GM23338 (cell line): ENCODE measurements at regions not wholly inside any gene's neighbourhood (a gene's known extent, or its start where the extent isn't known, plus 50 kb on each side); places are given as distances from the start of the nearest gene placed in this dataset.

Experiments
- ATAC-seq: fragments of 200-7000 bp; cut with Tn5 transposase; 3 replicates; pipeline ENCODE4 v1.9.1; 2020
- DNase-seq: peaks from one replicate; pipeline ENCODE4 v3.0.0-alpha.2; 2015; ENCODE audit warnings: low spot score
- H2AFZ ChIP-seq: fragments of 200-600 bp; sonication (generic); 2 replicates; pipeline ENCODE4 v1.8.0; 2016; ENCODE audit warnings: antibody characterized with exemption, mild to moderate bottlenecking, moderate library complexity
- H3F3A ChIP-seq: fragments of 200-600 bp; sonication (generic); replicated peaks from 2 replicates; pipeline ENCODE4 v1.8.0; 2017; ENCODE audit warnings: antibody characterized with exemption, mixed run types, low read depth
- H3K27ac ChIP-seq: fragments of 200-600 bp; sonication (generic); 2 replicates; pipeline ENCODE4 v1.6.1; 2016; ENCODE audit warnings: low read depth
- H3K27me3 ChIP-seq: fragments of 200-600 bp; sonication (generic); 2 replicates; pipeline ENCODE4 v1.8.0; 2016; ENCODE audit warnings: mild to moderate bottlenecking, mixed run types, moderate library complexity; ENCODE audit not compliant: insufficient read depth
- H3K36me3 ChIP-seq: fragments of 200-600 bp; sonication (generic); 2 replicates; pipeline ENCODE4 v1.8.0; 2016; ENCODE audit warnings: mild to moderate bottlenecking; ENCODE audit not compliant: insufficient read depth
- H3K4me1 ChIP-seq: fragments of 200-600 bp; sonication (generic); 2 replicates; pipeline ENCODE4 v1.8.0; 2016; ENCODE audit warnings: mild to moderate bottlenecking, moderate library complexity; ENCODE audit not compliant: insufficient read depth
- H3K4me2 ChIP-seq: fragments of 200-600 bp; sonication (generic); 2 replicates; pipeline ENCODE4 v1.7.1; 2017; ENCODE audit warnings: mixed run types
- H3K4me3 ChIP-seq: fragments of 200-600 bp; sonication (generic); 2 replicates; pipeline ENCODE4 v1.6.1; 2016; ENCODE audit warnings: mixed run types
- H3K79me2 ChIP-seq: fragments of 200-600 bp; sonication (generic); replicated peaks from 2 replicates; pipeline ENCODE4 v1.8.0; 2017; ENCODE audit warnings: mild to moderate bottlenecking; ENCODE audit not compliant: insufficient read depth
- H3K9me2 ChIP-seq: fragments of 200-600 bp; sonication (generic); 2 replicates; pipeline ENCODE4 v1.8.0; 2017; ENCODE audit not compliant: insufficient read depth
- H4K20me1 ChIP-seq: fragments of 200-600 bp; sonication (generic); replicated peaks from 2 replicates; pipeline ENCODE4 v1.8.0; 2017; ENCODE audit warnings: mild to moderate bottlenecking; ENCODE audit not compliant: insufficient read depth
- H3K27ac Mint-ChIP-seq: 2 replicates; pipeline ENCODE4 v1.8.0; 2020; ENCODE audit warnings: inconsistent platforms, mild to moderate bottlenecking, moderate library complexity, mixed read lengths
- H3K27me3 Mint-ChIP-seq: 3 replicates; pipeline ENCODE4 v1.8.0; 2022; ENCODE audit warnings: low read depth, mild to moderate bottlenecking, moderate library complexity, mixed read lengths, inconsistent platforms; ENCODE audit not compliant: insufficient read depth, poor library complexity
- H3K36me3 Mint-ChIP-seq: 3 replicates; pipeline ENCODE4 v1.8.0; 2021; ENCODE audit warnings: low read depth, mild to moderate bottlenecking, inconsistent platforms, moderate library complexity, mixed read lengths
- H3K4me1 Mint-ChIP-seq: 3 replicates; pipeline ENCODE4 v1.8.0; 2020; ENCODE audit warnings: mild to moderate bottlenecking, inconsistent platforms, mixed read lengths
- H3K4me3 Mint-ChIP-seq: 3 replicates; pipeline ENCODE4 v1.8.0; 2021; ENCODE audit warnings: moderate library complexity, mild to moderate bottlenecking, inconsistent platforms, mixed read lengths
- H3K9me3 Mint-ChIP-seq: 3 replicates; pipeline ENCODE4 v1.8.0; 2020; ENCODE audit warnings: moderate library complexity, mild to moderate bottlenecking, inconsistent platforms, mixed read lengths
- CREB1 ChIP-seq: fragments of 250-450 bp; sonication (Bioruptor Pico); IDR thresholded peaks from 2 replicates; pipeline ENCODE4 v1.5.0; 2020; ENCODE audit warnings: low read depth, mild to moderate bottlenecking, moderate library complexity
- CTCF ChIP-seq, 2 experiments: fragments of 200-600 bp in 1 of 2; sonication (generic) in 1 of 2; conservative IDR thresholded peaks; 2 replicates each; pipeline versions ENCODE4 v1.5.1 to v1.6.1; 2016 to 2017; ENCODE audit warnings: antibody characterized with exemption in 2 of 2, low read depth in 2 of 2, mild to moderate bottlenecking in 2 of 2, moderate library complexity in 1 of 2
- ETS1 ChIP-seq: IDR thresholded peaks from 2 replicates; pipeline ENCODE4 v1.6.1; 2016; ENCODE audit warnings: antibody characterized with exemption
- EZH2 ChIP-seq: fragments of 200-600 bp; sonication (generic); IDR thresholded peaks from one replicate; pipeline ENCODE4 v1.8.0; 2017; ENCODE audit warnings: antibody characterized with exemption, mild to moderate bottlenecking, low read depth; ENCODE audit not compliant: unreplicated experiment
- JUNB ChIP-seq: IDR thresholded peaks from one replicate; pipeline ENCODE4 v1.6.1; 2016; ENCODE audit warnings: antibody characterized with exemption; ENCODE audit not compliant: unreplicated experiment
- NANOG ChIP-seq: IDR thresholded peaks from 2 replicates; pipeline ENCODE4 v1.6.1; 2016; ENCODE audit warnings: antibody characterized with exemption, borderline replicate concordance
- POLR2AphosphoS5 ChIP-seq: IDR thresholded peaks from 2 replicates; pipeline ENCODE4 v1.6.1; 2016; ENCODE audit warnings: antibody characterized with exemption, low read depth
- REST ChIP-seq: IDR thresholded peaks from one replicate; pipeline ENCODE4 v1.6.1; 2018; ENCODE audit warnings: antibody characterized with exemption; ENCODE audit not compliant: unreplicated experiment
- STAT1 ChIP-seq: IDR thresholded peaks from one replicate; pipeline ENCODE4 v1.6.1; 2016; ENCODE audit warnings: antibody characterized with exemption; ENCODE audit not compliant: unreplicated experiment
- ZNF331 ChIP-seq: fragments of 250-450 bp; sonication (Bioruptor Pico); IDR thresholded peaks from 2 replicates; pipeline ENCODE4 v1.5.0; 2020; ENCODE audit warnings: low read depth, mild to moderate bottlenecking, moderate library complexity
- TF ChIP-seq, protein P1 (sequence below): fragments of 250-450 bp; sonication (Bioruptor Pico); IDR thresholded peaks from 2 replicates; pipeline ENCODE4 v1.5.0; 2020; ENCODE audit warnings: mild to moderate bottlenecking, moderate library complexity

DNA sequence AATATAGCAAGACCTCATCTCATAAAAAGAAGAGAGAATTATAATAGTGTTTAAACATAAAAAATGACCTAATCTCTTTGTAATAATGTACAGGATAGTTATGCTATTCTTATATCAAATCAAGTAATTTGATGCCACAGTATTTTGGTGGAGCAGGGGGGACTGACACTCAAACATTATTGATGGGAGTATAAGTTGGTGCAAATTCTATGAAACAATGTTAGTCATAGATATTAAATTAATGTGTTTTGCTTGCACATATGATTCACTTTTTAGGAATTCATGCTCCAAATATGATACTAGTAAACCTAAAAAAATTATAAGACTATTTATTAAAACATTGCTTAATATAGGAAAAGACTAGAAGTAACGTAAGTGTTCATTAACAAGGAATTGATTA lies 256.1 kb upstream of the SYT4 start:
- H3K27ac ChIP-seq, result no peak overlapping the region
- H3K4me1 Mint-ChIP-seq, result no peaks in the 10 kb centered on the region
- no peaks in the 10 kb centered on the region for H3K36me3 ChIP-seq
- no peaks in the 10 kb centered on the region for H3F3A ChIP-seq
- DNase-seq (no peak), ATAC-seq (no peak)
- no peaks in the 10 kb centered on the region for H3K27me3 ChIP-seq
- no peak overlapping the region for H3K4me2 ChIP-seq
- H3K27ac Mint-ChIP-seq, result no peak overlapping the region
- no peak overlapping the region for H3K4me3 Mint-ChIP-seq
- H2AFZ ChIP-seq, result no peak overlapping the region
- H3K27me3 Mint-ChIP-seq, result peaks cover 3% of the 10 kb centered on the region
- no peak for TF ChIP-seq REST
- no peak for TF ChIP-seq POLR2AphosphoS5
- TF ChIP-seq STAT1, result no peak
- TF ChIP-seq CREB1, result no peak
- TF ChIP-seq JUNB, result no peak
- no peak for TF ChIP-seq ZNF331
- TF ChIP-seq CTCF (conservative IDR thresholded peaks at IDR 0.05; ENCODE audit: low read depth in 2 of 2), result no peak
- TF ChIP-seq NANOG, result no peak
- no peak for TF ChIP-seq ETS1
- TF ChIP-seq, protein P1, sequence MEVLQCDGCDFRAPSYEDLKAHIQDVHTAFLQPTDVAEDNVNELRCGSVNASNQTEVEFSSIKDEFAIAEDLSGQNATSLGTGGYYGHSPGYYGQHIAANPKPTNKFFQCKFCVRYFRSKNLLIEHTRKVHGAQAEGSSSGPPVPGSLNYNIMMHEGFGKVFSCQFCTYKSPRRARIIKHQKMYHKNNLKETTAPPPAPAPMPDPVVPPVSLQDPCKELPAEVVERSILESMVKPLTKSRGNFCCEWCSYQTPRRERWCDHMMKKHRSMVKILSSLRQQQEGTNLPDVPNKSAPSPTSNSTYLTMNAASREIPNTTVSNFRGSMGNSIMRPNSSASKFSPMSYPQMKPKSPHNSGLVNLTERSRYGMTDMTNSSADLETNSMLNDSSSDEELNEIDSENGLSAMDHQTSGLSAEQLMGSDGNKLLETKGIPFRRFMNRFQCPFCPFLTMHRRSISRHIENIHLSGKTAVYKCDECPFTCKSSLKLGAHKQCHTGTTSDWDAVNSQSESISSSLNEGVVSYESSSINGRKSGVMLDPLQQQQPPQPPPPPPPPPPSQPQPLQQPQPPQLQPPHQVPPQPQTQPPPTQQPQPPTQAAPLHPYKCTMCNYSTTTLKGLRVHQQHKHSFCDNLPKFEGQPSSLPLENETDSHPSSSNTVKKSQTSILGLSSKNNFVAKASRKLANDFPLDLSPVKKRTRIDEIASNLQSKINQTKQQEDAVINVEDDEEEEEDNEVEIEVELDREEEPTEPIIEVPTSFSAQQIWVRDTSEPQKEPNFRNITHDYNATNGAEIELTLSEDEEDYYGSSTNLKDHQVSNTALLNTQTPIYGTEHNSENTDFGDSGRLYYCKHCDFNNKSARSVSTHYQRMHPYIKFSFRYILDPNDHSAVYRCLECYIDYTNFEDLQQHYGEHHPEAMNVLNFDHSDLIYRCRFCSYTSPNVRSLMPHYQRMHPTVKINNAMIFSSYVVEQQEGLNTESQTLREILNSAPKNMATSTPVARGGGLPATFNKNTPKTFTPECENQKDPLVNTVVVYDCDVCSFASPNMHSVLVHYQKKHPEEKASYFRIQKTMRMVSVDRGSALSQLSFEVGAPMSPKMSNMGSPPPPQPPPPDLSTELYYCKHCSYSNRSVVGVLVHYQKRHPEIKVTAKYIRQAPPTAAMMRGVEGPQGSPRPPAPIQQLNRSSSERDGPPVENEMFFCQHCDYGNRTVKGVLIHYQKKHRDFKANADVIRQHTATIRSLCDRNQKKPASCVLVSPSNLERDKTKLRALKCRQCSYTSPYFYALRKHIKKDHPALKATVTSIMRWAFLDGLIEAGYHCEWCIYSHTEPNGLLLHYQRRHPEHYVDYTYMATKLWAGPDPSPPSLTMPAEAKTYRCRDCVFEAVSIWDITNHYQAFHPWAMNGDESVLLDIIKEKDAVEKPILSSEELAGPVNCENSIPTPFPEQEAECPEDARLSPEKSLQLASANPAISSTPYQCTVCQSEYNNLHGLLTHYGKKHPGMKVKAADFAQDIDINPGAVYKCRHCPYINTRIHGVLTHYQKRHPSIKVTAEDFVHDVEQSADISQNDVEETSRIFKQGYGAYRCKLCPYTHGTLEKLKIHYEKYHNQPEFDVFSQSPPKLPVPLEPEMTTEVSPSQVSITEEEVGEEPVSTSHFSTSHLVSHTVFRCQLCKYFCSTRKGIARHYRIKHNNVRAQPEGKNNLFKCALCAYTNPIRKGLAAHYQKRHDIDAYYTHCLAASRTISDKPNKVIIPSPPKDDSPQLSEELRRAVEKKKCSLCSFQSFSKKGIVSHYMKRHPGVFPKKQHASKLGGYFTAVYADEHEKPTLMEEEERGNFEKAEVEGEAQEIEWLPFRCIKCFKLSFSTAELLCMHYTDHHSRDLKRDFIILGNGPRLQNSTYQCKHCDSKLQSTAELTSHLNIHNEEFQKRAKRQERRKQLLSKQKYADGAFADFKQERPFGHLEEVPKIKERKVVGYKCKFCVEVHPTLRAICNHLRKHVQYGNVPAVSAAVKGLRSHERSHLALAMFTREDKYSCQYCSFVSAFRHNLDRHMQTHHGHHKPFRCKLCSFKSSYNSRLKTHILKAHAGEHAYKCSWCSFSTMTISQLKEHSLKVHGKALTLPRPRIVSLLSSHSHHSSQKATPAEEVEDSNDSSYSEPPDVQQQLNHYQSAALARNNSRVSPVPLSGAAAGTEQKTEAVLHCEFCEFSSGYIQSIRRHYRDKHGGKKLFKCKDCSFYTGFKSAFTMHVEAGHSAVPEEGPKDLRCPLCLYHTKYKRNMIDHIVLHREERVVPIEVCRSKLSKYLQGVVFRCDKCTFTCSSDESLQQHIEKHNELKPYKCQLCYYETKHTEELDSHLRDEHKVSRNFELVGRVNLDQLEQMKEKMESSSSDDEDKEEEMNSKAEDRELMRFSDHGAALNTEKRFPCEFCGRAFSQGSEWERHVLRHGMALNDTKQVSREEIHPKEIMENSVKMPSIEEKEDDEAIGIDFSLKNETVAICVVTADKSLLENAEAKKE (CRISPR knock-in tag), result no peak
- TF ChIP-seq EZH2, result no peak
- H3K4me3 ChIP-seq, result no peak overlapping the region
- H3K9me2 ChIP-seq, result no peaks in the 10 kb centered on the region; the same call in 1 of the 2 replicates
- no peaks in the 10 kb centered on the region for H3K79me2 ChIP-seq
- no peaks in the 10 kb centered on the region; the same call in 2 of the 3 replicates for H3K9me3 Mint-ChIP-seq
- no peaks in the 10 kb centered on the region for H3K4me1 ChIP-seq
- H3K36me3 Mint-ChIP-seq, result no peaks in the 10 kb centered on the region
- H4K20me1 ChIP-seq, result no peaks in the 10 kb centered on the region
